GM03348 (cell line): ENCODE measurements at regions not wholly inside any gene's neighbourhood (a gene's known extent, or its start where the extent isn't known, plus 50 kb on each side); places are given as distances from the start of the nearest gene placed in this dataset.

Experiments used
- DNase-seq: peaks from one replicate; pipeline ENCODE4 v3.0.0; 2012; ENCODE audit warnings: low spot score

DNA sequence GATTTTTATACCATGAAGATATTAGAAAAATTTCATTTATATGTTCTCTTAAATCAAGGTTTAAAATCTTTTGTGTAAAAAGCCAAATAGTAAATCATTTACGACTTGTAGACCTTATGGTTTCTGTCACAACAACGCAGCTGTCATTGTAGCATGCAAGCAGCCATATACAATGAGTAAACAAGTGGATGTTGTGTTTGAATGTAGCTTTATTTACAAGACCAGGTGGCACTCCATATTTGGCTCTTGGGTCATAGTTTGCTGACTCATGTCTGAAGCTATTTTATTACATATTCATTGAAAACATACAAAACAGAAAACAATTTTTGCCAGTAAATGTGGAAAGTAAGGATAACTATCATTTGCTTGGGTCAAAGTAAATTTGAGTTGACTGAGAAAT lies 930.8 kb downstream of the SLITRK5 start:
- DNase-seq = no peak

DNA sequence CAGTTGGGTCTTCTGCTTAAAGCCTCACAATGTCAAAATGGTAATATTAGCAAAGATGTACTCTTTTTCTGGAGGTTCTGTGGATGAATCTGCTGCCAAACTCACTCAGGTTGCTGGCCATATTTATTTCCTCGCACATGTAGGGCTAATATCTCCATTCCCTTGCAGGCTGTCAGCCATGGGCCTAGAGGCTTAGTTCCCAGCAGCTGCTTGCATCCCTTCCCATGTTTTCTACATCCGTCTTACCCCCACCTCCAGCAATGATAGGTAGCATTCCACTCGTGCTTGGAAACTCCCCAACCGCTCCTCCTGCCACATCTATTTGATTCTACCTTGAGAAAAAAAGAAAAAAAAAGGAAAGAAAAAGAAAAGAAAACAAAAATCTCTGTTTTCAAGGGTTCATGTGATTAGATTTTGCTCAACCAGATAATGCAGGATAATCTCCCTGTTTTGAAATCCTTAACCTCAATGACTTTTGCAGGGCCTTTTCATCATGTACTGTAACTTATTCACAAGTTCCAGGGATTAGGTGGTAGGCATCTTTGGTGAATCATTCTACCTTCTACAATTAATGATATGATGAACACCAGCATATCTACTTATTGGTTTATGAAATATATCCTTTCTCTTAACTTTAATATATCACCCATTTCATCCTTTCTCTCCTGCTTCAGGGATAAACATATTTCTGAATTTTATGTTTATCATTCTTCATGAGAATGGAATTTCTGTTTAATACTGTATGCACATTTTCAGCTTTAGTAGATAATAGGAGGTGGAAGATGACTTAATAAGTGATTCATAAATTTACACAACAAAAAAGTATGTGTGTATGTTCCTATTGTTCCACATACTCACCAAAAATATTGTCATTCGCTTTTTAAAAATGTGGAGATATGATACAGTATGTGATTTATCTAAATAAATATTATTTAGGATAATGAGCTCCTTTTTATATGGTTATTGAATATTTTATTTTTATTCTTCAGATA lies 931.9 kb downstream of the SLITRK5 start:
- no peak for DNase-seq

DNA sequence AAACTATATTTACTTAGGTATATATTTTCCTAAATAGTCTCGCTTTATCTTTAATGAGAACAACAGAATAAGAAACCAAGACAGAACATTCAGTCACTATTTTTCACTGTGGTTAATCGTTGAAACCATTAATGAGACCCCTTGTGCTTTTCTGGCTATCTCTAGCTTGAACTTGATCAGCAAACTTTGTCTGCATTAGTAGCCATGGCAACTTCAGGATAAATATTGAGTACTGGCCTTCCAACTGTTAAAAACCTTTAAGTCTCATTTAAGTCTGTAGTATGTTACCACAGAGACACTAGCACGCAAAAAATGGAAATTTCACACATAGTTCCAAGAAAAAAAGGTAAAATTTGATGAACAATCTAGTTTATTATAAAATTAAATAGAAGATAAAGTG lies 946.0 kb downstream of the SLITRK5 start:
- no peak for DNase-seq

DNA sequence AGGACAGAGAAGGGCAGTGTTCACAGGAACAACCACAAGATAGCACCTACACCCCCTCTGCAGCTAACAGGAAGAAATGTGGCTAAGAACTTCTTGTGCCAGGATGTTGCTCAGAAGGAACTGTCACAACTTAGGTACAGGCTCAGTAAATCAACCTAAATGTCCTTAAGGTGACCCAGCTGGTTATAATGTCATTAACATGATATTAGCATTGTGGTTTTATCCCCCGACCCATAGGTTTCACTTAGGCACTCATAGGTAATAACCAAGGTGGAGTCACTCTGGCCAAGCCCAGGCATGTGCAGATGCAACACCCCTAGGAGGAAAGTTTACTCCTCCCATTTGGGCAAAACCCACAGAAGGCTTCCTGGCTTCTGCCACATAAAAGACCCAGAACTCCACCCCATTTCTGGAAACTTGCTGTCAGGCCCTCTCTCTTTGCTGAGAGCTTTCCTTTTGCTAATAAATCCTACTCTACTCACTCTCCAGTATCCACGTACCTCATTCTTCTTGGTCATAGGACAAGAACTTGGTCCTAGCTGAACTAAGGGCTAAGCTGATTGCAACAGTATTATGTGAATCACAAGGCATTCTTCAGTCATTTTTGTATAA lies 951.3 kb downstream of the SLITRK5 start:
- no peak for DNase-seq

DNA sequence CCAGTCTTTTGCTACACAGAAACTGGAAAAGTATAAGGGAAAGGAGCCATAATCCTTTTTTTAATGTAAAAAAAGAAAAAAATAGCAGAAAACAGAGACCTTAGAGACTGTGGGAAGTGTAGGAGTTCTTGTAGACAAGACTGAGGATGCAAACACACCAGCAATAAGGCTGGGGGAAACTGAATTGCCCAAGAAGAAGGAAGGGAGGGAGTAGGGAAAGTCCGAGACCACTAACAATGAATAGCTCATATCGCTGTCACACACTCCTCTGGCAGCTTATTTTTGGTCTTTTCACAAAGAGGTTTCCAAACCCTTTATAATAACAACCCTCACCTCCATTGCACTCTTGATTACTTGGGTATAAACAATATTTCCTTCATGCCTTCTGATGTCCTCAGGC lies 952.0 kb downstream of the SLITRK5 start:
- no peak for DNase-seq

DNA sequence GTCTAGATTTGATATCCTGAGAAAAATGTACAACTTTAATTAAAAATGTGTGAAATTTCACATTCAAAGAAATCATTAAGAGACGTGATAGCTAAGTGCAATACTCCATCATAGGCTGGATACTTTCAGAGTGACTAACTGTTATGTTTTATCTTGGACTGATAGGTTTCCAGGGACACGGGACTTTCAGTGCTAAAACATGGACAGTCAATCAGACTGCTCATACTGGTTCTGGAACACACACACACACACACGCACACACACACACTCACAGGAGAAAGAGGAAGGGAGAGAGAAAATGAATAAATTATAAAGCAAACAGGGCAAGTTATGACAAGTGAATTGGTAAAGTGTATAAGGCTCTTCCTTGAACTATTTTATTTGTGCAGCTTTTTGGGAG lies 955.9 kb downstream of the SLITRK5 start:
- no peak for DNase-seq

DNA sequence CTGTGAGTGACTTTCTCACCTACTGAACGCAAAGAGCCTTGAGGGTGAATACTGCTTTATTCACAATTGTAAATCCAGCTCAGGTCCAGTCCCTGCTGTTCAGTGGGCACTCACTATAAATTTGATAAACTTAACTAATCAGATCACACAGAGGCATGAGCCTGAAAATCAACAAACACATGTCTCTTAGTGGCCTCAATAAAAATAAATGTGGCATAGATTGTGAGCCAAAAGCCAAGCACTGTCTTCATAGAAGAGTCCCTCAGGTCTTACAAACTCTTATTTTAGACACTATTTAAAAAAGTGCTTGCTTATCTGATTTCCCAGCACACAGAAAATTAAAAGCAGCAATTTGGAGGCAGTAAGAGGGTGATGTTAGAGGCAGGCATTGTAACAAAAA lies 957.7 kb downstream of the SLITRK5 start:
- DNase-seq = no peak

DNA sequence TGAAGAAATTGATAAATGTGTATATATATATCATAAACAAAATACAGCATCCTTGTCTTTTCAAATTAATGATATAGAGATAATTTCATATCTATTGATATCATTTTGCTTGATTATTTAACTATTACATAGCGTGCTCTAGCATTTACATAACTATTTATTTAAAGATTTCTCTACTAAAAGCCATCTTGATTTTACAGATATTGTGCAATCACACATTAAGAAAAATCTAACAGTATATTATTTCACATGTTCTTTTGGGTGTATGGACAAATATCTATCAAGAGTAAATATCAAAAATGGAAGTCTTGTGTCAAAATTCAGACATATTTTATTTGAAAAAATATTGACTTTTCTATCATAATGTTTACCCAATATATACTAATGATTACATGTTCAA lies 966.8 kb downstream of the SLITRK5 start:
- DNase-seq = no peak

DNA sequence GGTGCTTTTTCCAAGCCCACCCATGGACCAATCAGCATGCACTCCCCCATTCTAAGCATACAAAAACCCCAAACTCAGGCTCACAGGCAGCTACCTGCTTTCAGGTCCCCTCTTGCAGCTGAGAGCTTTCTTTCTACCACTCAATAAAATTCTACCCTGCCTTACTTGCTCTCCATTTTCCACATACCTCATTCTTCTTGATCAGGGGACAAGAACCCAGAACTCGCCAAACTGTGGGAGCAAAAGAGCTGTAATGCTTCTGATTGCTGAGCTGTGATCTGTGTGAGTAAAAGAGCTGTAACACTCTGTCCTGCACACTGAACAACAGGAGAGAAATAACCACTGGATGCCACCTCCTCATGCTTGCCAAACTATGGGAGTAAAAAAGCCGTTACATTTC lies 972.1 kb downstream of the SLITRK5 start:
- DNase-seq = no peak

DNA sequence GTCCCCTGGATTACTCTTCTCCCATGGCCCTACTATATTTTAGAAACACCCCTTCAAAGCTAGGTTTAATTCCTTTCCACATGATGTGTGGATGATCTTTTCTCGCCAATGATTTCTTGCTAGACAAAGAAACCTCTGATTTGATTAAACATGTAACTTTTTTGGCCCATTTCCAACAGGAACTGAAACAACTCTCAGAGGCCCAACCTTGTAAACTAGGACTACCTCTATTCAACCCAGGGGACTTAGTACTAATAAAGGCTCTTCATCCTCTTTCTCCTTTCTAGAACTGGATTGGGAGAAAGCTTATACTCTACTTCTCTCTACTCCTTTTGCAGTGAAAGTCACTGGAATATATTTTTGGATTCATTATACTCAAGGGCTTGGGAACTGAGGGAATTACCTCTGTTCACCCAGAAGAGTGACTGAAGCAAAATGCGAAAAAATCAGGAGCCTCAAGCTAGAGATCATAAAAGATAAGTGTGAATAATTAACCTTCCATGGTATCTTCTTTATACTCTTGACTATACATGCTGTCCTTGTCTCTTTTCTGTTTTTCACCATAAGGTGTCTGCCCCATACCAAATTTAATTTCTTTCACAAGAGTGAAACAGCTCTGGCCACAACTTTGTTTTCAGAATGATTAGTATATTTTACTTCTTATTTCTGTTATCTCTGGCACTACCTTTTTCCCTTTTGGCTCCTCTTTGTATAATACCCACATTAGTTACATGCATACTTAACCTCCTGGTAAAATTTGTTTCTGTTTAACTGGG lies 977.6 kb downstream of the SLITRK5 start:
- no peak for DNase-seq

DNA sequence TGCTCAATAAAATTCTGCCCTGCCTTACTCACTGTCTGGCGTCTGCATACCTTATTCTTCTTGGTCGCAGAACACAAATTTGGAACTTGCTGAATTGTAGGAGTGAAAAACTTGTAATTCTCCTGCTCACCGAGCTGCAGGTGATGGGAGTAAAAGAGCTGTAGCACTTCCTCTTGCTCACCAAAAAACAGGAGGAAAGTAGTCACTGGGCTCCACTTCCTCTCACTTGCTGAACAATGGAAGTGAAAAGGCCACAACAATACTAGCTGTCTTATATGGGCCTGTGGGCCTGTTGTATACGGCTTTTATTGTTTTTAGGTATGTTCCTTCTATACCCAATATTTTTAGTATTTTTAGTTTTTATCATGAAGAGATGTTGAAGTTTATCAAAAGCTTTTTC lies 978.7 kb downstream of the SLITRK5 start:
- no peak for DNase-seq

DNA sequence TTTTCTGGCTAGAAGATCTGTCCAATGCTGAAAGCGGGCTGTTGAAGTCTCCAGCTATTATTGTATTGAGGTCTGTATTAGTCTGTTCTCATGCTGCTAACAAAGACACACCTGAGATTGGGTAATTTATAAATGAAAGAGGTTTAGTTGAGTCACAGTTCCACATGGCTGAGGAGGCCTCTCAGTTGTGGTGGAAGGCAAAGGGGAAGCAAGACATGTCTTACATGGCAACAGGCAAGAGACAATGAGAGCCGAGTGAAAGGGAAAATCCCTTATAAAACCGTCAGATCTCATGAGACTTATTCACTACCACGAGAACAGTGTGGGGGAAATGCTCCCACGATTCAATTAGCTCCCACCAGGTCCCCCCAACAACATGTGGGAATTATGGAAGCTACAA lies 980.4 kb downstream of the SLITRK5 start:
- no peak for DNase-seq

DNA sequence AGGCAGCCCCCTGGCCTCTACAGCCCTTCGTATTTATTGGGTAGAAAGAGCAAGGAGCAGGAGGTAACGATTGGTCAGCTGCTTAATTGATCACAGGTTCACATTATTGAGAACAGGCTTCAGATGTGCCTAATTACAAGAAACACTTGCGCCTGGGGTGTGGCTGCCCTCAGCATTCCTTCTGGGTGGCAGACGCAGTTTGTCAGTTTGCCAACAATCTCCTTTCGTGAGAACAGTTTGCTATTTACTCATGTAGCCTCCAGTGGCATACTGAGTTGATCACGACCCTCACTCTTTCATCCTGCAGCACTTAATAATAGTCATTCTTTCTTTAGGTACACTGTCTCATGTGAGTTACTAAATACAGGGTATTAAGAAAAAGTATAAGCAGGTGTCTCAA lies 985.6 kb downstream of the SLITRK5 start:
- no peak for DNase-seq

DNA sequence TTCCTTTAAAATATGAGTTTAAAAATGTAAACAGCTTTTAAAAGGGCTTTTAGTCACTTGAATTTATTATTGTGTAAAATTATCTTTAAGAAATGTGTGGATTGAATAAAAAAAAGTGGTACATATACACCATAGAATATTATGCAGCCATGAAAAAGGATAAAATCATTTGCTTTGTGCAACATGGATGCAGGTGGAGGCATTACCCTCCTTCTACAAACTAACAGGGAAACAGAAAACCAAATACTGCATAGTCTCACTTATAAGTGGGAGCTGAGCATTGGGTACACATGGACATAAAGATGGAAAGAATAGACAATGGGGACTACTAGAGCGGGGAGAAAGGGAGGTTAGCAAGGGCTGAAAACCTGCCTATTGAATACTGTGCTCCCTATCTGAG lies 999.3 kb downstream of the SLITRK5 start:
- DNase-seq = no peak

DNA sequence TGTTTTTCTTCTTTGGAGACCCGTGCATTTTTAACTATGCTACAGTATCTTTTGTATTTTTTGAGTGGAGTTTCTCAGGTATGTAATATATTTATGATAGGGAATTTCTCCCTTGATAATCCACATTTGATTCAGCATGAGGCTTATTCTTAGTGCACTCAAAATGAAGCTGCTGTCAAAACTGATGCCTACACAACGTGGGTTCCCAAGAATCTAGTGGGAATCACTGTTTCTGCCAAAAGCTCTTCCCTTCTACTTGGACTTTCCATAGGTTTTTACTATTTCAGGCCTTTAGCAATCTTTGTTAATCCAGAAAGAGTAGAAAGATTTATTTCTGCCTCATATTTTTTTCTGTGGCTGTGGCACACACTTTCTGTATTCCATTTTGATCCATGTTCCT lies 1003.7 kb downstream of the SLITRK5 start:
- no peak for DNase-seq

DNA sequence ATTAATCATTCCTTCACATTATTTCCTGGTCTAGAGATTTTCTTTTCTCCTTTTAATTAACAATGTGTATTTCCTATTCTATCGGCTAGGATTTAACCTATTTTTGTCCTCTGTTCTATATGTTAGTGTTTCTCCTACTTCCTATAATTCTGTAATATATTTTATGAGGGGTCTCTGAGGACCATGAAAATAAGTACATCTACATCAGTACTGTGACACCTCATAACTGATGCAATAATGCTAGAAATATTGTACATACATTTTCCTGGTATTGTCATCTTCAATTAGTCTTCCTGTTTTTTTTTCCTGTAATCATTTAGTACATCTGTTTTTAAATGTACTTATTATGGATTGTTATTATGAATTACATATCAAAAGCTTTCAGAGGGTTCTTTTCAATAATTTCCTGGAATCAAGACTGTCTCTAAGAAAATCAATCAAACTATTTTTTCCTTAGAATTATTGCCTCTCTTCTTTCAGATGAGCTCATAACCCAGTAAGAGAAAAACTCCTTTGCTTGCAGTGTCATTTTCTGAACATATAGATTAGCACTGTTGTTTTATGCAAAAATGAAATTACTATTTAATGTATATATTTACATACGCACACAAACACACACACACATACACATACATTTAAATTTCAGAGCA lies 1004.3 kb downstream of the SLITRK5 start:
- DNase-seq = no peak

DNA sequence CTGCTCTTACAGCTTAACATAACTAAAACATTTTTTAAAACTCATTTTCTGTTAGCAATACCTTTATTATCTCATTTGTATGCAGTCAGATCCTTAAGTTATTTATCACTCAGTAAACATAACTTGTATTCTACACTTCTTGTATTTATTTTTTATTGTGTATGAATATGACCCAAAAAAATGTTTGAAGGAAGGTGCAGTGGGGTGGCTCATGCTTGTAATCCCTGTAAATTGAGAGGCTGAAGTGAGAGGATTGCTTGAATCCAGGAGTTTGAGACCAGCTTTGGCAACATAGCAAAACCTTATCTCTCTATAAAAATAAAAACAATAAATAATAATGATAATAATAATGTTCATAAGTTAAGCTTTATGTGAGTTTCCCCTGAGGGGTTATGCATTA lies 1004.8 kb downstream of the SLITRK5 start:
- no peak for DNase-seq

DNA sequence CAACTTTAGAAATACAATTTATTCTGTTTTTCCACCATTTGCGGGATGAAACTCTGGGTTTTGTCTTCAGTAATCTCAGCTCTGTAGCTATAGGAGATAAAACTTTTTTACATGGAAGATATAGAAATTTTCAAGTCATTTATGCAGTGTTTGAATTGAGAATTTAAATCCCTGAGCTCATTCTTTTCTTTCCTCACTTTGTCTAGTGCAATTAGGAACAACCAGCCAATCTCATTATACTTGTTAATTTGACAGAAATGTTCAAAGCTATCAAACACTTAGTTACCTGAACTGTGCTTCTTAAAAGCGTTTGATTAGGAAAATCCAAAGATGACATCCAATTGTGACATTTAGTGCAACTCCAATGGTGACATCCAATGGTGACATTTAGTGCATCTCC lies 1014.3 kb downstream of the SLITRK5 start:
- no peak for DNase-seq

DNA sequence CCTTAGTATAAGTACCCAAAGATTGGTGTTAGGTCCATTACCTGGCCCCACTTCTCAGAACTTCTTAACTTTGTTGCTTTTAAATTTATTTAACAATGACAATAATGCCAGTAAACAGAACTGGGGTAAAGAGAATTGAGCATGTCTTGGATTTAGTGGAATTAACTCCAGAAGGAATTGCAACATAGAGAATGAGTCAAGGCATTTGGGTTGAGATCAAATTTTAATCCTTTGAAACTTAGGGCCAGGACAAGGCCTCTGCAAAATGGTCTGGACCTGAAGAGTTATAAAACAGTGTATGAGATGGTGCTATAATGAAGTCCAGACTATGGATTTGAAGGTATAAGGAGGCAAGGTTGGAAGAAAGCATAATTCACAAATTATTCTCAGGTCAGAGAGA lies 1030.4 kb downstream of the SLITRK5 start:
- DNase-seq = no peak

DNA sequence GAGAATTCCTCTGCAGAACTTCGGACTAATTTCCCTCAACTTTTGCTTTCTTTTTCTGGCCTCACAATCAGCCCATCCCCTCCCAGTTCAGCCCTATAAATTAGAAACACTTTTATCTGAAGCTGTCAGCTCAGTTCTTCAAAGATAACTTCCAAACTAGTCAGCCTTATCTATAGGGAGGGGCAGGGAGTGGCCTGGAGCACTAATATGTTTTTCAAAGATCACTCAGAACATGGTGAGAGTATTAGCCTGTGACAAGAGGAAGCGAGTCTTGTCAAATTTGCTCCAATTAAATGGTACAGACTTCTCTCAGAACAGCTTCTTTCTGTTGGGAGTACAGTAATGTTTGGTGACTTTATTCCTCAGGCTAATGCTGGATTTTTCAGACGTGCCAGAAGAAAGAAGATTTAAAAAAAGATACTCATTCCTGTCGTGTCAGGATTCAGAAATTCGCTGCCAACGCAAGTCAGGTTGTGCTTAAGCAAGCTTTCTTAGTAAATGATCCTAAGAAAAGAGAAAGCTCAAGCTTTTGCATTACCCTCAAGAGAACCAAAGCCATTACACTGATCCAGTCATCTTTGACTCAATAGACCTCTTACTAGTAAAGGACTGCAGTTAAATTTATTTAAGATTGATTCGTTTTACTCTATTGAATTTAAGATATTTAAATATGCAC lies 1033.6 kb downstream of the SLITRK5 start:
- DNase-seq = no peak

DNA sequence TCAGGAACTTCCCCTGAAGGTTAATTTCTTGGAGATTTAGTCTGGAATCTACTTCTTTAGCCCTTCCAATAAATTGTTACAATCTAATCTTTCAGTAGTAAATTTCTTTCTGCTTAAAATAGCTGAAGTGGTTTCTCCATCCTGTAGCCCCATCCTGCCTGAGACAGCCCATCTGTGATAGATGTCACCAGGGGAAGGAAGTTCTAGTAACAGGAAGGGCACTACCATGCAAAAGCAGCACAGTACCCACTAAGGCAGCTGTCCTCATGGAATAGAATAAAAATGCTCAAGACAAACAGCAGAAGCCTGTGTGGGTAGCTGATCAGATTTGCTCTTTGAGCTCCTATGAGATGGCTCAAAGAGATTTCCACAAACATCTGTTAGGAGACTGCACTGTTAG lies 1036.5 kb downstream of the SLITRK5 start:
- DNase-seq = no peak

DNA sequence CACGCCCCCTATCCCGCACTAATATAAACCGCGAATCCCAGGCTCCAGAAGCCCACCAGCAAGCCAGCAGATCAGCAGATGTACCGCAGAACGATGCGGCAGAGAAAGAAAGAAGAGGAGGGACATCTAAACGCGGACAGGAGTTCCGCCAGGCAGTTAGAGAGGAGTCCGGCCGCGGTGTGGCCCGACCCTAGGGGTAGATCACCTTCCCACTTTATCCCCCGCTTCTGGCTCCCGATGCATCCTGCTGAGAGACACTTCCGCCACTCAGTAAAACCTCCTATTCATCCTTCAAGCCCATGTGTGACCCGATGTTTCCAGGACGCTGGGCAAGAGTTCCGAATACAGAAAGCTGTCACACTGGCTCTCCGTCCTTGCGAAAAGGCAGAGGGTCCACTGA lies 1046.8 kb downstream of the SLITRK5 start:
- DNase-seq = no peak
